Effector CD8-positive, alpha-beta T cell (primary cell): ENCODE measurements at regions not wholly inside any gene's neighbourhood (a gene's known extent, or its start where the extent isn't known, plus 50 kb on each side); places are given as distances from the start of the nearest gene placed in this dataset.
"Not testable (repeated sequence)": the region's sequence is repeated elsewhere in the genome, so short reads cannot be mapped to it uniquely, and the experiment has no call there.

Experiments used
- DNase-seq: peaks from one replicate; lab custom pipeline; 2025; lab: John Stamatoyannopoulos, UW

GRCh38 chr6:11486959-11487358 is 50.6 kb upstream of the TMEM170B start:
- DNase-seq: no peak

GRCh38 chr6:11486486-11486885 is 51.1 kb upstream of the TMEM170B start:
- no peak for DNase-seq

DNA sequence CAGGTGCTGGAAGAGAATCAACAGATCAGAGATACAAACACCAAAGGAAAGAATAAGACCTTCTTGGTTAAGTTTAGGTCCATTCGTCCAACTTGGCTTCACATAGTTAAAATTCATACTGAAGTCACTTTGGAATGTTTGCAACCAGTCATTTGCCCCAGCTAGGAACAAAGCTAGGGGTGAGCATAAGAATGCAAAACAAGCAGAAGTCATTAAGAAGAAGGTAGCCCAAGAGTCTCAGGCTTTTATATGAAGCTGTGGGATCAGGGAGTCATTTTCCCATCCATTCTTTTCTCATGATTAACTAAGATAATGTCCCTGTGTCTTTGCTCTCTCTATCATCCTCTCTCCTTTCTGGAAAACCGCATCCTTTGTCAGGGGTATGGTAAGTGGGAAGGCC is 51.5 kb upstream of the TMEM170B start:
- no peak for DNase-seq

DNA sequence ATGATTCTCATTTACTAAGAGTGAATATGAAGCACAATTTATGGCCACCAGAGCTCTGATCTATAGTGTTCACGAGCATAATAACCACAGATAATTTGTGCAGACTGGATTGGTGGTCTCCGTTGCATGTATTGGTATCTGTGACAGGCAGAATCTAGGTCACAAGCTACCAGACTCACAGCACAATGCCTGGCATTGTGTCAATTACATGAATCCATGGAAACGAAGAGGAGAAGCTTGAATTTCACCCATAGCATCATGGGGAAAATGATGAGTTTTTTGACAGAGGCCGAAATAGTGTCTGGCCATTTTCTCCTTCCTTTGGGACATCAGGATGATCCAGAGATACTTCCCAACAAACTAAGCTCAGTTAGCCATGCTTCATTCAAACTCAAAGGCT is 52.3 kb upstream of the TMEM170B start:
- no peak for DNase-seq

DNA sequence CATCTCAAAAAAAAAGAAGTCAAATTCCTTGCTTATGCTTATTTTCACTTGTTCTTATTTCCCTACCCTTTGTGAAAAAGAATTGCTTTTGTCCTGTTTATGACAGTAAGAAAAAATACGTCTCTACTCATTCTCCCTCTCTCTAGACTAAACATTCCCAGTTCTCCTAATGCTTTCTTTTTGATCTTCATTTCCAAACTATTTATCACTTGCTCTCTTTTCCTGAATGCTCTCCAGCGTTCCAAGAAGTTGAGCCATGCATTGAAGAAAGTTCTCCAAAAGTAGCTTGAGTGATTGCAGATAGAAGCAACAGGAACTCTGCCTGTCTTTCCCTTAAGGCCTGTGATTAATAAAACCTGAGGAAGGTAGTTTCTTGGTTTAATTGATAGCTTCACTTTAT is 53.1 kb upstream of the TMEM170B start:
- DNase-seq: no peak

- DNase-seq: no peak
Measured at GRCh38 chr6:11482616-11483015, 54.9 kb upstream of the TMEM170B start.

DNA sequence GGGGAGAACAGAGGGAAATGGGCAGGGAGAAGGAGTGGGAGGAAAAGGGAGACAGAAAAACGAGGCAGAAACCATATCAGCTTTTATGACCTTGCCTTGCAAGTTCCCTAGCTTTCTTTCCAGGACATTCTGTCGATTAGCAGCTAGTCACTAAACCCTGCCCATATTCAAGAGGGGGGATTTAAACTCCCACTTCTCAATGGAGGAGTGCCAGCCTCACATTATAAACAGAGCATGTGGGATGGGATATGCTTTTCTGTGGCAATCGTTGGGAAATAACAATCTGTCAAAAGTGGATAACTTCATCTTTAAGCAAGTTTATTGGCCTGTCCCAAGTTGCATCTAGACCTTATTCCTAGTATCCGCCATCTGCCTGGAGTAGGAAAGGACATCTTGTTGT is 57.0 kb upstream of the TMEM170B start:
- no peak for DNase-seq

- DNase-seq: no peak
Measured at GRCh38 chr6:11479296-11479695, 58.3 kb upstream of the TMEM170B start.

DNA sequence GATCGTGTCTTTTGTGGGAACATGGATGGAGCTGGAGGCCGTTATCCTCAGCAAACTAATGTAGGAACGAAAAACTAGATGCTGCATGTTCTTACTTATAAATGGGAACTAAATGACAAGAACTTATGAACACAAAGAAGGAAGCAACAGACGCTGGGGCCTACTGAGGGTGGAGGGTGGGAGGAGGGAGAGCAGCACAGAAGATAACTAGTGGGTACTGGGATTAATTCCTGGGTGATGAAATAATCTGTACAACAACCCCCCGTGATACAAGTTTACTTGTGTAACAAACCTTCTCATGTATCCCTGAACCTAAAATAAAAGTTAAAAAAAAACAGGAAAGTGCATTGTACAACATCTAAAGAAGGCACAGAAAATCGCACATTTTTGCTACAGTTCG is 59.0 kb upstream of the TMEM170B start:
- no peak for DNase-seq

GRCh38 chr6:11475016-11475415 is 62.5 kb upstream of the TMEM170B start:
- DNase-seq: no peak

DNA sequence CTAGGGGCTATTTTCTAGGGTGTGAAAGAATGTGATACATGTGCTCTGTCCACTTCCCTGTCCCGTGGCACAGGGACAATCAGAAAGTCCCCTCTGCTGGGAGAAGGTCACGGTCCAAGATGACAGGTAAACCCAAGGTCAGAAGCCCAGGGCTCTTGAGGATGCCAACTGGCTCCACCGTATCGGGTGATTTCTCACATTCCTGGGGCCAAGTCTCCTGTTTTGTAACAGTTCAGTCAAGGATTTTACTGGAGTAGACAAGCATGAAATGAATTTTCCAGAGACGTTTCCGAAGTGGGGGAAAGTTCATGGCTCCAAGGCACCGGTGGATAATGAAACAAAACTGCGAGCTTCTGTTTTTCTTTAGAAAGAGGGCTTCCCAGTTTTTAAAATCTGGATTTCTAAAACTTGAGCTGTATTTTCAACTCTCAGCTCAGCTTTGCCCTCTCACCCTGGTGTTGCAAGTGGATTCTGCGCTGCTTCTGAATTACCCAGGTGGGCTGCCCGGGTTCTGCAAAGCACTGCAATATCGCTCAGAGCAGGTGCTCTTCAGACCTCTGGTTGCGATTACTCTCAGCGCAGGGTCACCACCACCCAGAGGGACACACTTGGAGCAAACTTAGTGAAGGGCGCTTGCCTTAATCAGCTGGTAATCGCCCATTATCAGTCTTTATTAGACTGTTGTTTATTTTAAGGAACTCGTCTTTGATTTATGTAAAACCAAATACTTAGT is 64.4 kb upstream of the TMEM170B start:
- no peak for DNase-seq

DNA sequence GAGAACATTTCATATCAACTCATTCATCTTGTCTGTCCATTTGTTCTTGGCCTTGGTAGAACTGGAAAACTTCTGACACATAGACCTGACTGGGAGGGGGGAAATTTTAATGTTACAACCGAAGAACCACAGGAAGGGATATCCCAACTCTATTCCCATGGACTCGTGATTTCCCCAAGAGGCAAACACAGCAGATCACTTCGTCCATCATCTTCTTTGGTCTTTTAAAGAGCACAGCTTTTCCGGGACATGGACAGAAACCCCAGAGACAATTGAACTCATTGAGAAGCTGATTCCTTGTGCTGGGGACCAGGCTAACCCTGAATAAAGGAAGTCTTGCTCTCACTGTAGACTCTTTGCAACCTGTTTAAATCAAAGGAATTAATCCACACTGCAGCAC is 66.3 kb upstream of the TMEM170B start:
- DNase-seq: no peak

DNA sequence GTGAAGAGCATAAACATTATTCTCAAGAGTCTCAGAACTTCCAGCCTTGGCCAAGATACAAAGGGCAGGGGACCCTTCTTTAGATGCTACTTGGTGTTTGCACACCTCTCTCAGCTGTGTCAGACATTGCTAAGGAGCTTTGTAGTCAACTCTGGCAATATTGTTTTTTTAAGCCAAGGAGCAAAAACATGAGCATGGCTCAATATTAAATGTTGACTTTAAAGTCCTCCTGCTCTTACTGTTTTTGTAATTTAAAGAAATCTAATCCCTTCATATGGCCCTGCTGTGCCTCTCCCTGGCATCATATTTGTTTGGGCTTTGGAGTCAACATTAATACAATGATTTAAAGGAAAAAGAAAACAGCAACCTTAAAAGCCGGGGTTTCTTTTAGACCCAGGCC is 67.9 kb upstream of the TMEM170B start:
- DNase-seq: no peak

DNA sequence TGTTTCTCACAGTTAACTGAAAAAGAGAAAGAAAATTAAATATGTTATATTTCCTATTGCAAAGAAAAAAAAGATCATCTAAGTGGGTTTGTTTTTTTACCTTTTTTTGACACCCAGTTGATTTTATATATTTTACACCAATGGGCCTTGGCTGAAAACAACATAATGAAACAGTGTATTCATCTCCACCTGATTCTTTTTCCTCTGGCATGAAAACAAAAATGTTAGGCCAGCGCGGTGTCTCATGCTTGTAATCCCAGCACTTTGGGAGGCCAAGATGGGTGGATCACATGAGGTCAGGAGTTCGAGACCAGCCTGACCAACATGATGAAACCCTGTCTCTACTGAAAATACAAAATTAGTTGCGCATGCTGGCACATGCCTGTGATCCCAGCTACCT is 69.3 kb upstream of the TMEM170B start:
- DNase-seq: not testable (repeated sequence)

DNA sequence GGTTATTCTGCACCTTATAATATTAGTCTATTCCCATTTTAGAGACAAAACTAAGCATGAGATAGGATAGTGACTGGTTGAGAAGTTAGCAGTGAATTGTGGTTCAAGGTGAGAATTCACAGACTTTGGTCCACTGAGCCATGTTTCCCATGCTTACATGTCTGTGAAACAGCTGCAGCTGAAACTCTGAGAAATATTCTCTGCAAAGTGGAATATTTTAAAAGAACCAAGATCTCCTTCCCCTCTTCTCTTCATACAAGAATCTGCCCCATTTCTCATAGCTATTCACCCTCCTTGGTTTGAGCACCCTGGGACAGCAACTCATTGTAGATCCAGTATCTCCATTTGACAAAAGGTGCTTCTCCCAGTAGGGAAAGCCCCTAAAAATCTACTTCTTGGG is 70.2 kb upstream of the TMEM170B start:
- no peak for DNase-seq

GRCh38 chr6:11463398-11463780 is 74.2 kb upstream of the TMEM170B start:
- DNase-seq: no peak

GRCh38 chr6:11462742-11463397 is 74.7 kb upstream of the TMEM170B start:
- no peak for DNase-seq

DNA sequence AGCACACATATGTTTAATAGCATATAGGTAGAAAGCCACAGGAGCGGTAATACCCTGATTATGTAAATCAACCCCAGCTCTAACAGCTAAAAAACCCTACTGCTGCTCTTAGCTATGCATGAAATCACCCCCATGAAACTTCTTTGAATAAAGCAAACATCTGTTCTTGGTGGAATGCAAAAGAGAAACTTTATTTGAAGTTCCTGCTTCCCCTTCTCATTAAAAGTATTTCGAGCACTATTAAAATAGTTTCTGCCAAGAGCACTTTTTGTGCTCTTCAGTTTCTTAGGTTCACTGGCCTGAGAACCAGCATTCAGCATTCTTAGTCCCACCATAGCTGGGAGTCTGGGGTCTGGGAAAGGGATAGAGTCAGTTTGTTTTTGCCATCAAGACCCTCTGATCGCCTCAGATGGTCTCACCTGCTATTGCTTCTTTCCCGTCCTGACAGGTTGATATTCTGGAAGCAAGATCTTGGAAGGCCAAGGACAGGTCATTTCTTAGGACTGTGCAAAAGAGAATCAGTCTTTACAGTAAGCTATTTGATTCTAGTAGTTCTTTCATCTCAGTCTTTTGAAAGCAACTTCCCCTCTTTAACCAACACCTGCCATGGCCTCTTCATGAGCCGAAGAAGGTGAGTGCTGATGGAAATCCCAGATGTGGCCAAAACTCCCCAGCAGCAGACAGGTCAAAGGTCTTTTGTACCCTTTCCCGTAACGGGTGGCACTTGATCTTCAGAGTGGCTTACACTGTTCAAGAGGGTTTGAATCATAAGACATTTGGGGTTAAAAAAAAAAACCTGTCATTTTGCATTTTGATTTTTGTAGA is 76.5 kb upstream of the TMEM170B start:
- DNase-seq: no peak

DNA sequence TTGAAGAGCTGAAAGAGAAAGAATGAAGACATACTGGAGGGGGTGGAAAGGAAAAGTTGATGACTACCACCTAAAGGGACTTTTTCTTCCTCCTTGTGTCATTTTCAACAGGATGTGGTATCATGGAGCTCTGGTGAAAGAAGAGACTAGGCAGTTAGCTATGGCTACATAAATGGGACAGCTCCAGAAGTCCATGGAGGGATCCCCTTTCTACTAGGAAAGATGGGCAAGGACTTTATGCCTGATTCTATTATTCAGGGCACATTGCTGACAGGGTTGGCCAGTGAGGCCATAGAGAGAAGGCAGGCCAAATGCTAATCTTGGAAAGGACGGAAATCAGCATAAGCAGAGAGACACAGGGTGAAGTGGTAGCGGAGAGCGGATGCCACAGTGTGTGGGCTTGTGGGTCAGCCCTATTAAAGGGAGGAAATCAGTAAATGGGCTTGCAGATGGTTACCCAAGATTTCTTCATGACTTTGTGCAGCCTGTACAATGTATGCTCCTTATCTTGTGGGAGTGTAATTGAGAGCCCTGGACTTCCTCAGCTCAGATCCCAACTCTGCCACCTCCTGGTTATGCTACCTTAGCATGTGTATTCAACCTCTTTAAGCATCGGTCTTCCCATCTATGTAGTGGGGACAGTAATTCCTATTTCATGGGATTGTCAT is 77.4 kb upstream of the TMEM170B start:
- no peak for DNase-seq

DNA sequence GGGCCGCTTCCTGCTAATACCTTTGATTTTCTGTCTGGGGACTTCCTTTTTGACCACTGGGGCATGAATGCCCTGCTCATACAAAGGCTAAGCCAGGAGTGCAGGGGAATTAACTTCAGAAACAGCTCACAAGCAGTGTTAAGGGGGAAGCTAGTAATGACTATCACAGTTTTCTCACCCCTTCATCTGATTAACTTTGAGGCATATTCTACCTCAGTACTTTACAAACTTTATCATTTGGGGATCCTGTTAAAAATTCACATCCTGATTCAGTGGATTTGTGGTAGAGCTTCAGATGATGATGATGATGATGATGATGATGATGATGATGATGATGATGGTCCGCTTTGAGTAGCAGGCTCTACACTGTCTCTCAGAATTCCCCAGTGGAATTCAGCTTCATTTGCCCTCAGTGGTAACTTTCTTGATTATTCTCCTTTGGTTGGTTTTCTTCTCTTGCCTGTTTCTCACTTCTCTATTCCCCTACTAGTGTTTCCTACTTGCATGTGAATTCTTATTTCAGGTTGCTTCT is 78.4 kb upstream of the TMEM170B start:
- DNase-seq: no peak

GRCh38 chr6:11458509-11458908 is 79.0 kb upstream of the TMEM170B start:
- DNase-seq: no peak

- not testable (repeated sequence) for DNase-seq
Measured at GRCh38 chr6:11457422-11457821, 80.1 kb upstream of the TMEM170B start.
